HEK293 (cell line): ENCODE measurements at regions not wholly inside any gene's neighbourhood (a gene's known extent, or its start where the extent isn't known, plus 50 kb on each side); places are given as distances from the start of the nearest gene placed in this dataset.

Experiments
- CTCF ChIP-seq: fragments of 450-650 bp; formaldehyde crosslinking; IDR thresholded peaks from 2 replicates; pipeline ENCODE4 v1.5.1; 2016; ENCODE audit warnings: missing biosample characterization, missing genetic modification characterization
- PBX3 ChIP-seq: sonication (generic); formaldehyde crosslinking; IDR thresholded peaks from 2 replicates; pipeline ENCODE4 v1.8.1; 2022; ENCODE audit warnings: mild to moderate bottlenecking, moderate library complexity, missing genetic modification reagents
- SP2 ChIP-seq: fragments of 450-650 bp; formaldehyde crosslinking; IDR thresholded peaks from 2 replicates; pipeline ENCODE4 v1.5.1; 2016; ENCODE audit warnings: missing biosample characterization, missing genetic modification characterization
- TCF7L2 ChIP-seq: IDR thresholded peaks from 2 replicates; pipeline ENCODE4 v1.6.1; 2011; ENCODE audit warnings: low read depth, mild to moderate bottlenecking, inconsistent platforms, low read length, moderate library complexity, borderline replicate concordance
- YY1 ChIP-seq: fragments of 450-650 bp; formaldehyde crosslinking; IDR thresholded peaks from 2 replicates; pipeline ENCODE4 v1.5.1; 2018; ENCODE audit warnings: missing biosample characterization, missing genetic modification characterization
- ZBTB20 ChIP-seq: fragments of 450-650 bp; formaldehyde crosslinking; IDR thresholded peaks from 2 replicates; pipeline ENCODE4 v1.5.1; 2016; ENCODE audit warnings: missing biosample characterization, missing genetic modification characterization
- ZNF394 ChIP-seq: fragments of 450-650 bp; formaldehyde crosslinking; IDR thresholded peaks from 2 replicates; pipeline ENCODE4 v1.5.1; 2016; ENCODE audit warnings: missing biosample characterization, missing genetic modification characterization, mild to moderate bottlenecking, moderate library complexity, borderline replicate concordance
- ZNF558 ChIP-seq: fragments of 450-650 bp; formaldehyde crosslinking; IDR thresholded peaks from 2 replicates; pipeline ENCODE4 v1.5.1; 2016; ENCODE audit warnings: missing biosample characterization, missing genetic modification characterization
- ZNF585B ChIP-seq: fragments of 450-650 bp; formaldehyde crosslinking; IDR thresholded peaks from 2 replicates; pipeline ENCODE4 v1.5.1; 2016; ENCODE audit warnings: missing biosample characterization, missing genetic modification characterization
- ZNF639 ChIP-seq: fragments of 450-650 bp; formaldehyde crosslinking; IDR thresholded peaks from 2 replicates; pipeline ENCODE4 v1.5.1; 2016; ENCODE audit warnings: missing biosample characterization, missing genetic modification characterization
- TF ChIP-seq, protein P1 (sequence below): fragments of 450-650 bp; formaldehyde crosslinking; IDR thresholded peaks from 2 replicates; pipeline ENCODE4 v1.5.1; 2017; ENCODE audit warnings: missing biosample characterization, mild to moderate bottlenecking, missing genetic modification characterization, moderate library complexity

GRCh38 chr2:237200462-237200861 lies 114.8 kb downstream of the COPS8 start:
- TF ChIP-seq ZNF394 (no peak), SP2 (tag by site-specific recombination) (no peak), PBX3 (no peak), TCF7L2 (no peak), YY1 (tag by site-specific recombination) (no peak), CTCF (tag by site-specific recombination) (no peak), ZBTB20 (tag by site-specific recombination) (no peak), ZNF558 (no peak), ZNF585B (tag by site-specific recombination) (no peak), ZNF639 (tag by site-specific recombination) (no peak)
- TF ChIP-seq, protein P1, sequence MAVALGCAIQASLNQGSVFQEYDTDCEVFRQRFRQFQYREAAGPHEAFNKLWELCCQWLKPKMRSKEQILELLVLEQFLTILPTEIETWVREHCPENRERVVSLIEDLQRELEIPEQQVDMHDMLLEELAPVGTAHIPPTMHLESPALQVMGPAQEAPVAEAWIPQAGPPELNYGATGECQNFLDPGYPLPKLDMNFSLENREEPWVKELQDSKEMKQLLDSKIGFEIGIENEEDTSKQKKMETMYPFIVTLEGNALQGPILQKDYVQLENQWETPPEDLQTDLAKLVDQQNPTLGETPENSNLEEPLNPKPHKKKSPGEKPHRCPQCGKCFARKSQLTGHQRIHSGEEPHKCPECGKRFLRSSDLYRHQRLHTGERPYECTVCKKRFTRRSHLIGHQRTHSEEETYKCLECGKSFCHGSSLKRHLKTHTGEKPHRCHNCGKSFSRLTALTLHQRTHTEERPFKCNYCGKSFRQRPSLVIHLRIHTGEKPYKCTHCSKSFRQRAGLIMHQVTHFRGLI (tag by site-specific recombination), result no peak
